Astrocyte (in vitro differentiated cells and primary cell): ENCODE measurements at regions not wholly inside any gene's neighbourhood (a gene's known extent, or its start where the extent isn't known, plus 50 kb on each side); places are given as distances from the start of the nearest gene placed in this dataset.
A peak's percentile ranks its signal among the peaks of the same experiment; 100 is the strongest.

Source experiments
- DNase-seq: peaks from one replicate; pipeline ENCODE4 v3.0.0-alpha.2; 2010; ENCODE audit warnings: low read depth
- FAIRE-seq: peaks from 2 replicates; lab custom pipeline; 2011; peaks lifted over from hg19 to GRCh38; lab: Jason Lieb, UNC
- H2AFZ ChIP-seq: 2 replicates; pipeline ENCODE4 v1.6.0; 2012; ENCODE audit warnings: low read depth, low read length, inconsistent platforms
- H3K27ac ChIP-seq: 2 replicates; pipeline ENCODE4 v1.5.1; 2011; ENCODE audit warnings: low read depth, low read length, inconsistent platforms
- H3K27me3 ChIP-seq: 2 replicates; pipeline ENCODE4 v1.6.0; 2011; ENCODE audit warnings: low read length, inconsistent platforms; ENCODE audit not compliant: insufficient read depth
- H3K36me3 ChIP-seq: 2 replicates; pipeline ENCODE4 v1.5.1; 2011; ENCODE audit warnings: low read length, inconsistent platforms; ENCODE audit not compliant: insufficient read depth
- H3K4me1 ChIP-seq: 2 replicates; pipeline ENCODE4 v1.5.1; 2011; ENCODE audit warnings: low read length, inconsistent platforms; ENCODE audit not compliant: insufficient read depth
- H3K4me2 ChIP-seq: 2 replicates; pipeline ENCODE4 v1.6.0; 2012; ENCODE audit warnings: low read length, inconsistent platforms
- H3K4me3 ChIP-seq: 2 replicates; pipeline ENCODE4 v1.5.1; 2011; ENCODE audit warnings: low read depth, mild to moderate bottlenecking, low read length, inconsistent platforms; ENCODE audit not compliant: insufficient read depth
- H3K79me2 ChIP-seq: 2 replicates; pipeline ENCODE4 v1.6.0; 2012; ENCODE audit warnings: mild to moderate bottlenecking, low read length, inconsistent platforms; ENCODE audit not compliant: insufficient read depth
- H3K9ac ChIP-seq: 2 replicates; pipeline ENCODE4 v1.6.0; 2012; ENCODE audit warnings: mild to moderate bottlenecking, low read length, inconsistent platforms
- H3K9me3 ChIP-seq: 2 replicates; pipeline ENCODE4 v1.5.1; 2012; ENCODE audit warnings: low read depth, mild to moderate bottlenecking, low read length, inconsistent platforms; ENCODE audit not compliant: insufficient read depth
- H4K20me1 ChIP-seq: 2 replicates; pipeline ENCODE4 v1.6.0; 2012; ENCODE audit warnings: low read length, inconsistent platforms; ENCODE audit not compliant: insufficient read depth
- H3K27ac Mint-ChIP-seq: one replicate; pipeline ENCODE4 v1.8.0; 2021; ENCODE audit warnings: mild to moderate bottlenecking, mixed read lengths; ENCODE audit not compliant: unreplicated experiment
- H3K27me3 Mint-ChIP-seq: one replicate; pipeline ENCODE4 v1.8.0; 2021; ENCODE audit warnings: low read depth, mixed read lengths; ENCODE audit not compliant: unreplicated experiment
- H3K36me3 Mint-ChIP-seq: one replicate; pipeline ENCODE4 v1.8.0; 2021; ENCODE audit warnings: low read depth, mixed read lengths; ENCODE audit not compliant: unreplicated experiment
- H3K4me1 Mint-ChIP-seq: one replicate; pipeline ENCODE4 v1.8.0; 2021; ENCODE audit warnings: low read depth, mixed read lengths; ENCODE audit not compliant: unreplicated experiment
- H3K4me3 Mint-ChIP-seq: one replicate; pipeline ENCODE4 v1.8.0; 2021; ENCODE audit warnings: mild to moderate bottlenecking, moderate library complexity, mixed read lengths; ENCODE audit not compliant: unreplicated experiment
- H3K9me3 Mint-ChIP-seq: one replicate; pipeline ENCODE4 v1.8.0; 2021; ENCODE audit warnings: mild to moderate bottlenecking, mixed read lengths; ENCODE audit not compliant: unreplicated experiment
- CTCF ChIP-seq: IDR thresholded peaks from 2 replicates; pipeline ENCODE4 v1.5.1; 2011; ENCODE audit warnings: low read depth, mild to moderate bottlenecking, inconsistent platforms, low read length, moderate library complexity; ENCODE audit not compliant: insufficient read depth
- EZH2 ChIP-seq: IDR thresholded peaks from 2 replicates; pipeline ENCODE4 v1.6.1; 2012; ENCODE audit warnings: mild to moderate bottlenecking, low read length, inconsistent platforms; ENCODE audit not compliant: insufficient read depth

- Histone ChIP-seq H3K4me1 (peaks cover 4% of the 10 kb centered on the region), H3K4me3 (no peak overlapping the region), H3K9ac (no peak overlapping the region), H2AFZ (no peak overlapping the region), H3K79me2 (no peaks in the 10 kb centered on the region), H4K20me1 (no peaks in the 10 kb centered on the region), H3K9me3 (peaks cover 3% of the 10 kb centered on the region), H3K27ac (no peak overlapping the region), H3K36me3 (no peaks in the 10 kb centered on the region), H3K27me3 (no peaks in the 10 kb centered on the region), H3K4me2 (no peak overlapping the region)
- no peaks in the 10 kb centered on the region for H3K36me3 Mint-ChIP-seq
- FAIRE-seq (no peak), DNase-seq (no peak)
- no peak overlapping the region for H3K27ac Mint-ChIP-seq
- H3K9me3 Mint-ChIP-seq = no peaks in the 10 kb centered on the region
- H3K27me3 Mint-ChIP-seq = peaks cover 19% of the 10 kb centered on the region
- no peaks in the 10 kb centered on the region for H3K4me1 Mint-ChIP-seq
- TF ChIP-seq EZH2 = no peak
- no peak for TF ChIP-seq CTCF
- H3K4me3 Mint-ChIP-seq = no peak overlapping the region
Observed at GRCh38 chr12:125312471-125312870, 247.2 kb downstream of the AACS start.

GRCh38 chr12:125314051-125314755, 249.0 kb downstream of the AACS start:
- H3K4me3 ChIP-seq = peak overlapping the region; percentile 35
- no peaks in the 10 kb centered on the region for H3K79me2 ChIP-seq
- H3K4me1 ChIP-seq = peaks cover 4% of the 10 kb centered on the region
- Mint-ChIP-seq H3K27me3 (peaks cover 19% of the 10 kb centered on the region), H3K9me3 (no peaks in the 10 kb centered on the region), H3K4me3 (no peak overlapping the region), H3K4me1 (no peaks in the 10 kb centered on the region), H3K27ac (no peak overlapping the region), H3K36me3 (no peaks in the 10 kb centered on the region)
- H3K27me3 ChIP-seq = no peaks in the 10 kb centered on the region
- H3K27ac ChIP-seq = no peak overlapping the region
- TF ChIP-seq EZH2 = no peak
- no peak for TF ChIP-seq CTCF
- no peaks in the 10 kb centered on the region for H4K20me1 ChIP-seq
- H3K9me3 ChIP-seq = peaks cover 3% of the 10 kb centered on the region
- H3K36me3 ChIP-seq = no peaks in the 10 kb centered on the region
- DNase-seq (peak; percentile 23), FAIRE-seq (no peak)
- H3K9ac ChIP-seq = peak overlapping the region; percentile 30
- peak overlapping the region; percentile 68 for H2AFZ ChIP-seq
- H3K4me2 ChIP-seq = peak overlapping the region; percentile 80

GRCh38 chr12:125315771-125316170, 250.5 kb downstream of the AACS start:
- H3K27me3 Mint-ChIP-seq = peaks cover 19% of the 10 kb centered on the region
- TF ChIP-seq EZH2 = no peak
- TF ChIP-seq CTCF = no peak

More at GRCh38 chr12:125315771-125316170, 250.5 kb downstream of the AACS start:
- Histone ChIP-seq H3K9ac (no peak overlapping the region), H3K27ac (no peak overlapping the region), H3K4me2 (no peak overlapping the region), H3K27me3 (no peaks in the 10 kb centered on the region), H4K20me1 (no peaks in the 10 kb centered on the region), H3K4me3 (no peak overlapping the region), H3K9me3 (peaks cover 3% of the 10 kb centered on the region), H3K79me2 (no peaks in the 10 kb centered on the region), H2AFZ (no peak overlapping the region), H3K4me1 (peaks cover 4% of the 10 kb centered on the region), H3K36me3 (no peaks in the 10 kb centered on the region)
- Mint-ChIP-seq H3K4me3 (no peak overlapping the region), H3K27ac (no peak overlapping the region), H3K9me3 (no peaks in the 10 kb centered on the region), H3K4me1 (no peaks in the 10 kb centered on the region), H3K36me3 (no peaks in the 10 kb centered on the region)
- no peak for FAIRE-seq
- no peak for DNase-seq
